Mucosa of descending colon (tissue), 3 donors: ENCODE measurements at regions not wholly inside any gene's neighbourhood (a gene's known extent, or its start where the extent isn't known, plus 50 kb on each side); places are given as distances from the start of the nearest gene placed in this dataset.
"Not testable (repeated sequence)": the region's sequence is repeated elsewhere in the genome, so short reads cannot be mapped to it uniquely, and the experiment has no call there.

Source experiments
- ATAC-seq: fragments of 200-7000 bp; cut with Tn5 transposase; one replicate; pipeline ENCODE4 v1.9.1; 2020; ENCODE audit warnings: mild to moderate bottlenecking, moderate library complexity
- DNase-seq, 3 donors: peaks; one replicate each; pipeline ENCODE4 v3.0.0-alpha.2; 2020
- H3K36me3 ChIP-seq: fragments of 200-600 bp; one replicate; pipeline ENCODE4 v1.8.0; 2021; ENCODE audit warnings: low read depth, mild to moderate bottlenecking
- H3K4me1 ChIP-seq: fragments of 200-600 bp; one replicate; pipeline ENCODE4 v1.8.0; 2021; ENCODE audit warnings: low read depth, mild to moderate bottlenecking
- H3K4me3 ChIP-seq: fragments of 200-600 bp; one replicate; pipeline ENCODE4 v1.8.0; 2021; ENCODE audit warnings: mild to moderate bottlenecking
- H3K9me3 ChIP-seq: fragments of 200-600 bp; one replicate; pipeline ENCODE4 v1.8.0; 2021; ENCODE audit warnings: mild to moderate bottlenecking
- intact Hi-C, 2 donors: fragments of 100-400 bp; cut with DNase I in 1 of 2; cut with micrococcal nuclease in 1 of 2; formaldehyde crosslinking; loops; one replicate each; pipeline versions ENCODE4 v1.11.0 to v1.11.1; 2022; cut with DNase I, micrococcal nuclease
- TF ChIP-seq, protein P1 (sequence below): fragments of 200-600 bp; IDR thresholded peaks from one replicate; pipeline ENCODE4 v1.8.0; 2022; ENCODE audit warnings: antibody characterized with exemption, mild to moderate bottlenecking
- donor health status: DM: no; HTN: no; CAD: no; lungs with moderate emphysema.
- donor health status: DM: no; HTN: no; CAD: no.
- donor health status: DM: no; HTN: yes; CAD: no.

GRCh38 chr10:32217216-32217615 lies 129.7 kb downstream of the EPC1 start:
- H3K4me1 ChIP-seq = no peaks in the 10 kb centered on the region
- DNase-seq = no peak
- TF ChIP-seq, protein P1, sequence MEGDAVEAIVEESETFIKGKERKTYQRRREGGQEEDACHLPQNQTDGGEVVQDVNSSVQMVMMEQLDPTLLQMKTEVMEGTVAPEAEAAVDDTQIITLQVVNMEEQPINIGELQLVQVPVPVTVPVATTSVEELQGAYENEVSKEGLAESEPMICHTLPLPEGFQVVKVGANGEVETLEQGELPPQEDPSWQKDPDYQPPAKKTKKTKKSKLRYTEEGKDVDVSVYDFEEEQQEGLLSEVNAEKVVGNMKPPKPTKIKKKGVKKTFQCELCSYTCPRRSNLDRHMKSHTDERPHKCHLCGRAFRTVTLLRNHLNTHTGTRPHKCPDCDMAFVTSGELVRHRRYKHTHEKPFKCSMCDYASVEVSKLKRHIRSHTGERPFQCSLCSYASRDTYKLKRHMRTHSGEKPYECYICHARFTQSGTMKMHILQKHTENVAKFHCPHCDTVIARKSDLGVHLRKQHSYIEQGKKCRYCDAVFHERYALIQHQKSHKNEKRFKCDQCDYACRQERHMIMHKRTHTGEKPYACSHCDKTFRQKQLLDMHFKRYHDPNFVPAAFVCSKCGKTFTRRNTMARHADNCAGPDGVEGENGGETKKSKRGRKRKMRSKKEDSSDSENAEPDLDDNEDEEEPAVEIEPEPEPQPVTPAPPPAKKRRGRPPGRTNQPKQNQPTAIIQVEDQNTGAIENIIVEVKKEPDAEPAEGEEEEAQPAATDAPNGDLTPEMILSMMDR = no peak
- no peak for ATAC-seq
- no peak overlapping the region for H3K4me3 ChIP-seq
- intact Hi-C loops = no loop called here
- H3K9me3 ChIP-seq = peaks cover 9% of the 10 kb centered on the region
- no peaks in the 10 kb centered on the region for H3K36me3 ChIP-seq

- H3K36me3 ChIP-seq, ATAC-seq, intact Hi-C loops, H3K9me3 ChIP-seq, H3K4me3 ChIP-seq, DNase-seq, H3K4me1 ChIP-seq: not testable (repeated sequence)
These were observed 133.1 kb downstream of the EPC1 start for GRCh38 chr10:32213838-32214237.

DNA sequence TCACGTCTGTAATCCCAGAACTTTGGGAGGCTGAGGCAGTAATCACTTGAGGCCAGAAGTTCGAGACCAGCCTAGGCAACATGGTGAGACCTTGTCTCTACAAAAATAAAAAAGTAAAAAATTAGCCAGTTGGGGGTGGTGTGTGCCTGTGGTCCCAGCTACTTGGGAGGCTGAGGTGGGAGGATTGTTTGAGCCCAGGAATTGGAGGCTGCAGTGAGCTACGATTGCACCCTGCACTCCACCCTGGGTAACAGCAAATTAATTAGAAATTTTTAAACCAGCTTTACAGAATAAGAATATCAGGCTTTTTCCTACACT lies 136.0 kb downstream of the EPC1 start:
- TF ChIP-seq, protein P1 = peak; percentile 13
- DNase-seq (no peak), ATAC-seq (no peak)
- no peaks in the 10 kb centered on the region for H3K9me3 ChIP-seq
- intact Hi-C loops = no loop called here
- no peaks in the 10 kb centered on the region for H3K4me1 ChIP-seq
- H3K36me3 ChIP-seq = no peaks in the 10 kb centered on the region
- H3K4me3 ChIP-seq = no peak overlapping the region

DNA sequence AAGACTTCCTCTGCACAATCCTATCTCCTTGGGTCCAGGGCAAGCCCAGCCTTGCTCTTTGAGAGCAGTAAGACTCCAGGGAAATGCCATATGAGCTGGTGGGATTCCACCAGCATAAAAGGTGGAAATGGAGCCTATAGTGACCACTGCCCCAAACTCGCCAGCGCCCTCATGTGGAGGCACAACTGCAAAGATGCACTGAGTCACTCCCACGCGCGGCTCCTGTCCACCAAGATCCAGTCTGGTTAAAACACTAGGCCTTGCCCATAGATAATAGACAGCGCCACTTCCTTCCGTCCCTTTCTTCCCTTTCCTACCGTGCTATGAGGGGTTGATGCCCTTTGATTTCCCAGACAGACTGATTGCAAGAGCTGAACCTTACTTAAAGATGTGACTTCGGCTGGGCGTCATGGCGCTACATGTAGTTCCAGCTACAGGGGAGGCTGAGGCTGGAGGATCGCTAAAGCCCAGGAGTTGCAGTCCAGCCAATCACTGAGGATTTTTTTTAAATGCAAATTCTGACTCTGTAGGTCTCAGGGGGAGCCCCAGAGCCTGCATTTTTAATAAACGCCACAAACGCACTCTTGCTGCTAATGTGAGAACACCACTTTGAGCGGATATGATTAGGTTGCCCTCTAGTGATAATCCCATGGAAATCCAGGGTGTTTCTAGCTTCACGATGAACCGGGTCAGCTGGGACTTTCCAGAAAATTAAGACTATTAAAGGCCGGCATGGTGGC lies 136.5 kb downstream of the EPC1 start:
- TF ChIP-seq, protein P1 = no peak
- DNase-seq (peak in 2 of 3 donors; percentile 27 to 37), ATAC-seq (peak; percentile 76)
- intact Hi-C loops = no loop called here
- Histone ChIP-seq H3K36me3 (no peaks in the 10 kb centered on the region), H3K4me1 (no peaks in the 10 kb centered on the region), H3K9me3 (no peaks in the 10 kb centered on the region), H3K4me3 (no peak overlapping the region)

GRCh38 chr10:32208005-32208404 lies 139.0 kb downstream of the EPC1 start:
- H3K36me3 ChIP-seq, H3K4me1 ChIP-seq, DNase-seq, intact Hi-C loops, ATAC-seq, H3K9me3 ChIP-seq, H3K4me3 ChIP-seq: not testable (repeated sequence)

- DNase-seq = peak in 2 of 3 donors; percentile 76 to 87
- ATAC-seq = peak; percentile 90
These were observed 139.4 kb downstream of the EPC1 start for GRCh38 chr10:32207544-32207943.

More at GRCh38 chr10:32207544-32207943, 139.4 kb downstream of the EPC1 start:
- no peaks in the 10 kb centered on the region for H3K4me1 ChIP-seq
- no peaks in the 10 kb centered on the region for H3K36me3 ChIP-seq
- H3K9me3 ChIP-seq = no peaks in the 10 kb centered on the region
- TF ChIP-seq, protein P1 = peak; percentile 40
- H3K4me3 ChIP-seq = no peak overlapping the region
- intact Hi-C loops = no loop called here
